ENCODE measurements at regions not wholly inside any gene's neighbourhood (a gene's known extent, or its start where the extent isn't known, plus 50 kb on each side); places are given as distances from the start of the nearest gene placed in this dataset.

GRCh38 chr10:44054046-44054445, 330.9 kb downstream of the CXCL12 start:
- TF ChIP-seq, protein P1, sequence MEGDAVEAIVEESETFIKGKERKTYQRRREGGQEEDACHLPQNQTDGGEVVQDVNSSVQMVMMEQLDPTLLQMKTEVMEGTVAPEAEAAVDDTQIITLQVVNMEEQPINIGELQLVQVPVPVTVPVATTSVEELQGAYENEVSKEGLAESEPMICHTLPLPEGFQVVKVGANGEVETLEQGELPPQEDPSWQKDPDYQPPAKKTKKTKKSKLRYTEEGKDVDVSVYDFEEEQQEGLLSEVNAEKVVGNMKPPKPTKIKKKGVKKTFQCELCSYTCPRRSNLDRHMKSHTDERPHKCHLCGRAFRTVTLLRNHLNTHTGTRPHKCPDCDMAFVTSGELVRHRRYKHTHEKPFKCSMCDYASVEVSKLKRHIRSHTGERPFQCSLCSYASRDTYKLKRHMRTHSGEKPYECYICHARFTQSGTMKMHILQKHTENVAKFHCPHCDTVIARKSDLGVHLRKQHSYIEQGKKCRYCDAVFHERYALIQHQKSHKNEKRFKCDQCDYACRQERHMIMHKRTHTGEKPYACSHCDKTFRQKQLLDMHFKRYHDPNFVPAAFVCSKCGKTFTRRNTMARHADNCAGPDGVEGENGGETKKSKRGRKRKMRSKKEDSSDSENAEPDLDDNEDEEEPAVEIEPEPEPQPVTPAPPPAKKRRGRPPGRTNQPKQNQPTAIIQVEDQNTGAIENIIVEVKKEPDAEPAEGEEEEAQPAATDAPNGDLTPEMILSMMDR (IDR thresholded peaks at IDR 0.05), result no peak
- TF ChIP-seq HMGXB4 (CRISPR knock-in tag; IDR thresholded peaks at IDR 0.05; ENCODE audit: borderline replicate concordance) (no peak), MAX (IDR thresholded peaks at IDR 0.05) (no peak), CHD4 (IDR thresholded peaks at IDR 0.05; ENCODE audit: borderline replicate concordance) (no peak), CBX2 (IDR thresholded peaks at IDR 0.05; ENCODE audit: borderline replicate concordance, low read depth) (no peak), JUNB (IDR thresholded peaks at IDR 0.05) (no peak), POLR2A (IDR thresholded peaks at IDR 0.05; ENCODE audit: low read length) (no peak), FOSL2 (IDR thresholded peaks at IDR 0.05) (no peak), FOSL2 (CRISPR knock-in tag; IDR thresholded peaks at IDR 0.05) (no peak), RAD21 (conservative IDR thresholded peaks at IDR 0.05 in 1 of 2, IDR thresholded peaks at IDR 0.05 in 1 of 2) (no peak)
